ENCODE measurements at regions not wholly inside any gene's neighbourhood (a gene's known extent, or its start where the extent isn't known, plus 50 kb on each side); places are given as distances from the start of the nearest gene placed in this dataset.

- no peaks in the 10 kb centered on the region for H3K27me3 ChIP-seq (replicated peaks; ENCODE audit: insufficient read depth)
- ATAC-seq (ENCODE audit: insufficient number of reproducible peaks, low FRiP score, low read depth) = no peak
These were observed 157.7 kb downstream of the RPLP1 start for GRCh38 chr15:69610277-69610676.

DNA sequence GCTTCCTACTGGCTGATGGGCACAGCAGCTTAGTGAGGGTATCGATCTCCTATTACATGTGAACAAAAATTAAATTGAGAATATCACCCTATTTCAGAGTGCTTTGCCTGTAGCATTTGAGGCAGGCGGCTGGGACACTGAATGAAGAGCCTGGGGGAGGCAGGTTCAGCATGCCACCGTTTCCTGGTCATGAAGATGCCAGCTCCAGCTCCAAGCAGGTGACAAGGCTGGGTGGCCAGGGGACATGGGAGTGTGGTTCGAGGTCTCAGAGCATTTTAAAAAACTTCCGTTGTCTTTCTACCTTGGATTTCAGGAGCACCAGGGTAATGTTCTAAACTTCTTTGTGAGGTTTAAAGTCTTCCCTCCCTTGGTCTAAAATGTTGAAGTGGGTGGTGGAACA lies 158.2 kb downstream of the RPLP1 start:
- DNase-seq (ENCODE audit: low spot score) = no peak
- TF ChIP-seq, protein P1, sequence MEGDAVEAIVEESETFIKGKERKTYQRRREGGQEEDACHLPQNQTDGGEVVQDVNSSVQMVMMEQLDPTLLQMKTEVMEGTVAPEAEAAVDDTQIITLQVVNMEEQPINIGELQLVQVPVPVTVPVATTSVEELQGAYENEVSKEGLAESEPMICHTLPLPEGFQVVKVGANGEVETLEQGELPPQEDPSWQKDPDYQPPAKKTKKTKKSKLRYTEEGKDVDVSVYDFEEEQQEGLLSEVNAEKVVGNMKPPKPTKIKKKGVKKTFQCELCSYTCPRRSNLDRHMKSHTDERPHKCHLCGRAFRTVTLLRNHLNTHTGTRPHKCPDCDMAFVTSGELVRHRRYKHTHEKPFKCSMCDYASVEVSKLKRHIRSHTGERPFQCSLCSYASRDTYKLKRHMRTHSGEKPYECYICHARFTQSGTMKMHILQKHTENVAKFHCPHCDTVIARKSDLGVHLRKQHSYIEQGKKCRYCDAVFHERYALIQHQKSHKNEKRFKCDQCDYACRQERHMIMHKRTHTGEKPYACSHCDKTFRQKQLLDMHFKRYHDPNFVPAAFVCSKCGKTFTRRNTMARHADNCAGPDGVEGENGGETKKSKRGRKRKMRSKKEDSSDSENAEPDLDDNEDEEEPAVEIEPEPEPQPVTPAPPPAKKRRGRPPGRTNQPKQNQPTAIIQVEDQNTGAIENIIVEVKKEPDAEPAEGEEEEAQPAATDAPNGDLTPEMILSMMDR (IDR thresholded peaks at IDR 0.05) = no peak
- Histone ChIP-seq H3K27me3 (replicated peaks; ENCODE audit: insufficient read depth) (no peaks in the 10 kb centered on the region), H3K4me1 (ENCODE audit: control insufficient read depth in 1 of 2, low read depth in 2 of 2) (peaks cover 8 to 25% of the 10 kb centered on the region in 2 donors), H3K27ac (no peak overlapping the region), H3K4me3 (no peak overlapping the region), H3K9me3 (no peaks in the 10 kb centered on the region), H3K36me3 (no peaks in the 10 kb centered on the region)
- no peak for ATAC-seq (ENCODE audit: insufficient number of reproducible peaks, low FRiP score, low read depth)

More at GRCh38 chr15:69610277-69610676, 157.7 kb downstream of the RPLP1 start:
- Histone ChIP-seq H3K9me3 (no peaks in the 10 kb centered on the region), H3K27ac (no peak overlapping the region), H3K4me3 (no peak overlapping the region), H3K36me3 (no peaks in the 10 kb centered on the region), H3K4me1 (ENCODE audit: control insufficient read depth in 1 of 2, low read depth in 2 of 2) (peaks cover 8 to 25% of the 10 kb centered on the region in 2 donors)
- no peak for DNase-seq (ENCODE audit: low spot score)
- TF ChIP-seq, protein P1 (IDR thresholded peaks at IDR 0.05) = no peak

- Histone ChIP-seq H3K27ac (no peak overlapping the region), H3K9me3 (no peaks in the 10 kb centered on the region), H3K36me3 (no peaks in the 10 kb centered on the region), H3K4me3 (no peak overlapping the region), H3K27me3 (replicated peaks; ENCODE audit: insufficient read depth) (no peaks in the 10 kb centered on the region), H3K4me1 (ENCODE audit: control insufficient read depth in 1 of 2, low read depth in 2 of 2) (peaks cover 3 to 17% of the 10 kb centered on the region in 2 donors)
- ATAC-seq (ENCODE audit: insufficient number of reproducible peaks, low FRiP score, low read depth) (no peak), DNase-seq (ENCODE audit: low spot score) (no peak)
- TF ChIP-seq, protein P1 (IDR thresholded peaks at IDR 0.05) = no peak
These were observed 159.5 kb downstream of the RPLP1 start for GRCh38 chr15:69612112-69612511.

DNA sequence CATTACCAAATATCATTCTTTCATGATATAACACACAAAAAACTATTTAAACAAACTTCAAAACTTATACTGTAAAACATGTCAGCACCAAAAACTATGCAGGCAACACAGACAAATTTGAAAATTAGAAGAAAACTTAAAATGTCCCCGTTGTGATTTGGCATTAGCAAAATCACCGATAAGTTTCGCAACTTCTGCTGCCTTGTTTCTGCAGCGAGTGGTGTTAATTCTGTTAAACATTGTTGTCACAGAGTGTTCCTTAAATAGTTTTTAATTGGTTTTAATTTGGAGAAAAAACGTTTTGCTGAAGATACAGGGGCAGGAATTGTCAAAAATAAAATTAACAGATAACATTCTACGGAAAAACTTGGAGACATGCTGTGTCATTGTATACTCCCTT lies 160.6 kb downstream of the RPLP1 start:
- Histone ChIP-seq H3K9me3 (no peaks in the 10 kb centered on the region), H3K4me3 (no peak overlapping the region), H3K27me3 (replicated peaks; ENCODE audit: insufficient read depth) (no peaks in the 10 kb centered on the region), H3K36me3 (no peaks in the 10 kb centered on the region), H3K27ac (no peak overlapping the region), H3K4me1 (ENCODE audit: control insufficient read depth in 1 of 2, low read depth in 2 of 2) (peaks cover 0 to 10% of the 10 kb centered on the region in 2 donors)
- DNase-seq (ENCODE audit: low spot score) = no peak
- no peak for ATAC-seq (ENCODE audit: insufficient number of reproducible peaks, low FRiP score, low read depth)
- TF ChIP-seq, protein P1 (IDR thresholded peaks at IDR 0.05) = no peak

DNA sequence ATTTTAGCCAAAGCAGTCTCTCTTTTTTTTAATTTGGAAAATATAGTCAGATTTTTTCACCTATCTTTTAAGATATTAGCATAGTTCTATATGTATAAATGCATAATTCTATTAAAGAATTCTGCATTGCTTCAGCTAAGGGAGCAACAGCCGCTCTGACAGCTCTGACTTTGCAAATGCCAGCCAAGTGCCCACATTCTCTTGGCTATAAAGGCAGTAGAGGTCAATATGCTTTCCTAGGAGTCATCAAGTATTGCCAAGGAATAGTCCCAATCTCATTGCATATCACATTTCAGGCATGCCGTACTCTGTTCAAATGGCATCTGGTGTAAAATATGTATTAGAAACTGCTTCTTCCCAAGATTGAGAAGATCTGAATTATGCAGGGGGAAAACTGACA lies 161.4 kb downstream of the RPLP1 start:
- ATAC-seq (ENCODE audit: insufficient number of reproducible peaks, low FRiP score, low read depth) = no peak
- Histone ChIP-seq H3K27me3 (replicated peaks; ENCODE audit: insufficient read depth) (no peaks in the 10 kb centered on the region), H3K4me3 (no peak overlapping the region), H3K36me3 (no peaks in the 10 kb centered on the region), H3K27ac (no peak overlapping the region), H3K9me3 (no peaks in the 10 kb centered on the region), H3K4me1 (ENCODE audit: control insufficient read depth in 1 of 2, low read depth in 2 of 2) (peaks cover 0 to 10% of the 10 kb centered on the region in 2 donors)
- no peak for DNase-seq (ENCODE audit: low spot score)
- TF ChIP-seq, protein P1 (IDR thresholded peaks at IDR 0.05) = no peak
